Pulmonary artery endothelial cell (primary cell): ENCODE measurements at regions not wholly inside any gene's neighbourhood (a gene's known extent, or its start where the extent isn't known, plus 50 kb on each side); places are given as distances from the start of the nearest gene placed in this dataset.
"Not testable (repeated sequence)": the region's sequence is repeated elsewhere in the genome, so short reads cannot be mapped to it uniquely, and the experiment has no call there.

Experiments used
- DNase-seq: peaks from one replicate; pipeline ENCODE4 v3.0.0-alpha.2; 2011; ENCODE audit warnings: low read depth, low spot score

GRCh38 chr18:55743133-55743532 lies 155.1 kb upstream of the TCF4 start:
- no peak for DNase-seq

- DNase-seq, result no peak
These were observed 151.5 kb upstream of the TCF4 start for GRCh38 chr18:55739488-55739887.

- no peak for DNase-seq
These were observed 150.6 kb upstream of the TCF4 start for GRCh38 chr18:55738483-55739114.

DNA sequence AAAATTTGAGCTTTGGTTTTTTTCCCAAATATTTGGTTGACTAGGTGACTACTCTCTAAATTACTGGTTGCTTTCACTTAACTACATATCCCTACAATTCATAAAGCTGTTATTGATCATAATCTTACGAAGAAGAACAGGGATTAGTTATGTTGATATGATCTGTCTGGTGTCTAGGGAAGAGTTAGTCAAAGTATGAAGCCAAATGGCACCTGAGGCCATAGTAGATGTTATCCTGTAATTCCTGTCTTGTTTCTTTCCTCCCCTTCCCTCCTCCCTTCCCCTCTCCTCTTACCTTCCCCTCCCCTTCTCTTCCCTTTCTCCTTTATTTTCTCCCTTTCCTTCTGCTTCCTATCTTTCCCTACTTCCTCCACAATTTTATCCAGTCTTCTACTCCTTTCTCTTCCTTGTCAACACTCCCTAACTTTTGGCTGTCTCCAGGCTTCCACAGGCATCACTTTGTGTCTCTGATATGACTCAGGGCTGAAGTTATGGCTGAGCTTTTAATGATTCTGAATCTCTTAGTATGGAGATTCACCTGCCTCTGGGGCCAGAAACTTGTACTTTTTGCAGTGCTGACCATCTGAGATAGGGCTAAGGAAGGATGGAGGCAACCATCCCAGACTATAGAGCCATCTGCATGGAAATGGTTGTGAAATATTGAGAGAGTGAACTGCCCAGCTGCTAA lies 149.9 kb upstream of the TCF4 start:
- no peak for DNase-seq

GRCh38 chr18:55737266-55737665 lies 149.3 kb upstream of the TCF4 start:
- no peak for DNase-seq

- DNase-seq, result no peak
These were observed 148.0 kb upstream of the TCF4 start for GRCh38 chr18:55735969-55736368.

GRCh38 chr18:55735199-55735855 lies 147.3 kb upstream of the TCF4 start:
- DNase-seq, result no peak

DNA sequence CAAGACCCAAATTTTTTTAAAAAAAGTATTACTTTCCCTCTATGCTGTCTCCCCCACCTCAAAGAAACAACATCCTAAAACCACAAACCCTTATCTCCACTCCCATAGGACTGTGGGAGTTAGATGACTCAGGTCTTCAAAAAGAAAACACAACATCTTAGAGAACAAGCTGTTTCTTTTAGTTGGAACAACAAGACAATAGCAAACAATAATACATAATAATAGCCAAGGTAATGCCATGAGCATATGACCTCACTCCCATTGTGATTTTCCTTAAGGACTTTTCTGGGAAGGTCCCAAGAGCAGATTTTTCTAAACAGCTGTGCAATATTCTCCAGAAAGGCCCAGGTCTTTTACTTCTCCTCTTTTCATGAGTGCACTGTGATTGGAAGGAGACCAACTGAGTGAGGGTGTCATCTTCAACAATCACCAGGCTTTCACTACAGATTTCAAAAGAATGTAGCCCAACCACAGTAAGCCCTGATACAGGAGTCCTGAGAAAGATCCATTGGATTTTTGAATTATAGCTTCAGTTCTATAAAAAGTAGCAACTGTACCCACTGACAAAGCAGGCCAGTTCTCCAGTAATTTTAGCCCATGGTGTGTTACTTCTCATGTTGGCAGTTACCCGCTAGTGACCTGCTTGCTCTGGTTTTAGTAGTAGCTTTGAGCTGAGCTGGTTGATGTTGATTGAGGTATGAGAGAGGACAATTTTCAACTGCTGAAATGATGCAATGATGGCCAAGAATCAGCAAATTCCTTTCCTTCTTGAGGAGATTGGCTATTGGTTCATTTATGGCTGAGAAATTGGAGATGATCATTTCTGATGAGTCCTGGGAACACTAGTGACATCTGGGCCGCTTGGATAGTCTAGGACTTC lies 144.5 kb upstream of the TCF4 start:
- no peak for DNase-seq

DNA sequence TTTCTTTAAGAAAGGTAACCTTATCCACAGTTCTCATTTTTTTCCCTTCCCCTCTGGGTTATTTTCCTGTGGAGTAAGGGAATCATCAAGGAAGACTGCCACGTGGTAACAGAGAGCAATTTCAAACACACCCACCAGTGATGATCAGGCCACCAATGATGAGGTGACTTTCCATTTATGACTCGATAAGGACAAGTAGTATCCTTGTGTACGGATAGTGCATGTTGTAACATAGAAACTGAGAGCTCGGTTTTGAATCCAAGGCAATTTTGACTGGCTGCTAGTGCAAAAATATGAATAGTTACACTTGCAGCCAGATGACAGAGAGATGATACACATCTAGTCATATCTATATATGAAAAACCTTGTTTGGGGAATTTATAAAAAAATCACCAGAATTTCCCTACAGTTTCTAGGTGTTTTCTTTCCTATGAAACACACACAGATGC lies 143.6 kb upstream of the TCF4 start:
- no peak for DNase-seq

DNA sequence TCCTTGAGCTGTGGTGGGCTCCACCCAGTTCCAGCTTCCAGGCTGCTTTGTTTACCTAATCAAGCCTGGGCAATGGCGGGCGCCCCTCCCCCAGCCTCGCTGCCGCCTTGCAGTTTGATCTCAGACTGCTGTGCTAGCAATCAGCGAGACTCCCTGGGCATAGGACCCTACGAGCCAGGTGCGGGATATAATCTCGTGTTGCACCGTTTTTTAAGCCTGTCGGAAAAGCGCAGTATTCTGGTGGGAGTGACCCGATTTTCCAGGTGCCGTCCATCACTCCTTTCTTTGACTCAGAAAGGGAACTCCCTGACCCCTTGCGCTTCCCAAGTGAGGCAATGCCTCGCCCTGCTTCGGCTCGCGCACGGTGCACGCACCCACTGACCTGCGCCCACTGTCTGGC lies 133.0 kb upstream of the TCF4 start:
- DNase-seq, result not testable (repeated sequence)

DNA sequence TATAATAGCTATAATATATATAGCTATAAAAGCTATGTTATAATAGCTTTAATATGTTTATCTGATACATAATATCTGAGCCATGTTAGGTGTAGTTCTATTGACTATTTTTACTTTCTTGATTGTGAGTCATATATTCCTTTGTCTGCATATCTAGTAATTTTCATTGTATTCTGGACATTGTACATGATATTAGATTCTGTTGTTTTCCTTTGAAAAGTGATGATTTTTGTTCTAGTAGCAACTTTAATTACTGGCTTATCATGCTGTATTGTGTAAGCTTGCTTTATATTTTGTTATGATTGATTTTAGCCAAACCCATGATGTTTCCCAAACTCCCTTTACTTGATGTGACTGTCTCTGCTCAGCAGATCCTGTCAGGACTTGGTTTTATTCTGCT lies 125.7 kb upstream of the TCF4 start:
- no peak for DNase-seq

GRCh38 chr18:55706898-55707297 lies 118.9 kb upstream of the TCF4 start:
- no peak for DNase-seq

GRCh38 chr18:55699233-55699765 lies 111.3 kb upstream of the TCF4 start:
- no peak for DNase-seq

GRCh38 chr18:55696811-55697210 lies 108.8 kb upstream of the TCF4 start:
- no peak for DNase-seq

GRCh38 chr18:55695091-55695490 lies 107.1 kb upstream of the TCF4 start:
- DNase-seq, result no peak

- DNase-seq, result no peak
These were observed 106.3 kb upstream of the TCF4 start for GRCh38 chr18:55694291-55694690.

DNA sequence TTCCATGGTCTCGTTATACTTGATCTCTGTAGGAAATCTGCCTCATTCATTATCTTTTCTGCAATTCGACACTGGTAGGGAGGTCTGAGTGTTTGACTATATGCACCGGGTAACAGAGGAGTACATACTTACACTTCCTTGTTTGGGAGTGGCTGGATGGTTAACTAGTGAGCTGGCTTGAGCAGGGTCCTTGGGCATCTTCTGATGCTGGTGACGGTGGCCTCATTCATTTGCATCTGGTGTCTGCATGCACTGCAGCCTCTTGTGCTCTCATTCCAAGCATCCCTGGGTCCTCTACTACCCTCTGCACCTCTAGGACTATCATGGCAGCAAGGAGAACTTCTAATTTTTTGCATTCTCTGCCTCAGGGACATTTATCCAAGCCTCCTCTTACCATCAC lies 100.0 kb upstream of the TCF4 start:
- DNase-seq, result no peak

- no peak for DNase-seq
These were observed 99.1 kb upstream of the TCF4 start for GRCh38 chr18:55687106-55687505.

DNA sequence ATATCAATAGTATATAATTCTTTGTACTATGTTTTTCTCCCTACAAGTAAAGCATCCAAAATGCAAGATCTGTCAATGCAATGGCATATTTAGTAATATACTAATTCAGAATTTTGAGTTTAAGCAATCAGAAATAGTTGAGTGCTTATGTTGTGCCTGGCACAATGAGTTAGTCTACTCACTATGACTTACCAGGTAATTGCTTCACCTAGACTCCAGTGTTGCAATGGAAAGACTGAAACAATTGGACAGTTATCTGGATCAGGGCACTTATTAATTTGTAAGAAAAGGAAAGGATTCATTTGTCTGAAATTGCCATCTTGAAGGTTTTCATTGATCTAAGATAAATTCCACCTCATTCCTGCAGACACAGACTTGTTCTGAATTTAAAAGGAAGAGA lies 97.6 kb upstream of the TCF4 start:
- DNase-seq, result no peak

DNA sequence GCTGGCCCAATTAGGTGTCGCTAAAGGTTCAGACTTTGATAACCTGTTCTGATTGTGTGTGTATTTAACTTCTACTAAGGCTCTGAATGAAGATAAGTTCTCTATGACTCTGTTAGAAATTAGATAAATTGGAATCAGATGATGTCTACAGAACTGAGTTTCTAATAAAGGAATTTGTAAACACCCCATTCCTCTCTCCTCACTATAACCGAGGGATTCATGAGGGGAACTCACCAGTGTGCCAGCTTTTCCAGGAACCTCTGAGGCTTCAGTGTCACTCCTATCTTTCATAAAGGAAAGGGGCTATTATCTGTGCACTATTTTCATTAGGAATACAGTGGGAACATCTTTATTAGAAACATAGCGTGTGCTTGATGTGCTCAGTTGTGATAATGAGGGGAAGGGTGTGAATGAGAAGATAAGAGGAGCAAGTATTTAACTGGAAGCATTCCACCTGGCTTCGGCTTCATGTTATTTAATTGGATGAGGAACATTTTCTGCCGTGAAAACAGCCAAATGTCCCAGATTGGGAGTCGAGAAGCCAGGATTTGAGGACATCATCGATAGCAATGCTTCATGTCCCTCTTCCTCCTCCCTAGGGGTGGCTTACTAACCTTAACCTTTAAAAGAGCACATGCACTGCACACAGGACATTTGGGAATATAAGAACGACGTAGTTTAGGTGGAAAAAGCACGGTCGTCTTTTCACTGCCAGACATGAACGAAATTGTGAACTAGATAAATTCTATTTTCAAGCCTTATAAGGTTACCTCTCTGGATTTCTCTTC lies 84.8 kb upstream of the TCF4 start:
- no peak for DNase-seq

- no peak for DNase-seq
These were observed 77.5 kb upstream of the TCF4 start for GRCh38 chr18:55665506-55665905.
